ENCODE measurements at regions not wholly inside any gene's neighbourhood (a gene's known extent, or its start where the extent isn't known, plus 50 kb on each side); places are given as distances from the start of the nearest gene placed in this dataset.

DNA sequence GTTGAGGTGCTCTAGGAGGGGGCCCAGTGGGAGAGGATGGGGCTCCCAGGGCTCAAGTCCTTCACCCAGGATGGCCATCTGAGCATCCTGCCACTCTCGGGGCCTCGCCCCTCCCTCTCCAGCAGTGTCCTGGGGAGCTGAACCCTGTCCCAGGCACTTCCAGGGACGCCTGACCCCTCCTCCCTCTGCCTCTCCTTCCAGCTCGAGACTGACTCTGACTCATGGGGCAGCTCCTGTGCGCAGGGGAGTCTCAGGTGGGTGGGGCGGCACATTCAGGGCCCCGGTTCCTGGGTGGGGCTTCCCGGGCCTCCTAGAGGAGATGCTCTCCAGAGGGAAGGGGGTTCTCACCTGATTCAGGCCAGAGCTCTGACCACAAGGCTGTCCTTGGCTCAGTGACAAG is 77.1 kb upstream of the IGLL5 start:
- no peaks in the 10 kb centered on the region for H3K9me3 Mint-ChIP-seq (ENCODE audit: insufficient read depth)
- 86% methylated on average over 5 of the region's 8 CpGs for WGBS (ENCODE audit: insufficient coverage)
- ChIA-PET POLR2A (interaction anchor here (0.6 to 1.8 kb wide), 6 partner anchors 12 to 652 kb away, joined by 3 to 5 read pairs (median 4); no protein-coding TSS in a partner anchor), CTCF (interaction anchor here (0.9 to 13.1 kb wide), 33 partner anchors 8 to 321 kb away, joined by 3 to 236 read pairs (median 5); partner anchors contain the start of gene IGLL5)
- Histone ChIP-seq H3K27ac (ENCODE audit: low read length in 2 of 2) (no peak overlapping the region), H3K9me3 (ENCODE audit: control extremely low read depth in 1 of 3, control insufficient read depth in 2 of 3, insufficient read depth in 1 of 3, low read length in 2 of 3) (peaks cover 0 to 35% (median 0%) of the 10 kb centered on the region in 3 donors), H3K9ac (ENCODE audit: low read length) (no peak overlapping the region), H3K36me3 (replicated peaks in 1 of 2; ENCODE audit: control extremely low read depth in 1 of 2, control insufficient read depth in 1 of 2, extremely low read depth in 1 of 2, insufficient read depth in 2 of 2, low read length in 1 of 2) (no peaks in the 10 kb centered on the region), H4K20me1 (ENCODE audit: control insufficient read depth, insufficient read depth, low read length, poor library complexity, severe bottlenecking) (no peaks in the 10 kb centered on the region), H3K4me3 (ENCODE audit: control extremely low read depth in 1 of 5, extremely low read depth in 1 of 5, insufficient read depth in 1 of 5, low read depth in 2 of 5, low read length in 4 of 5) (peak overlapping the region in 1 of 5 experiments; percentile 1), H2AFZ (ENCODE audit: insufficient read depth, low read depth, low read length, poor library complexity, severe bottlenecking) (no peak overlapping the region), H3K27me3 (replicated peaks in 1 of 4; ENCODE audit: control extremely low read depth in 1 of 4, control insufficient read depth in 3 of 4, insufficient read depth in 4 of 4, low read length in 3 of 4) (peaks cover 0 to 9% (median 0%) of the 10 kb centered on the region in 4 experiments), H3K79me2 (ENCODE audit: control insufficient read depth, insufficient read depth, low read length) (no peaks in the 10 kb centered on the region), H3K4me1 (ENCODE audit: control insufficient read depth in 2 of 2, insufficient read depth in 2 of 2, low read length in 2 of 2) (peaks cover 9 to 28% of the 10 kb centered on the region in 2 donors), H3K4me2 (replicated peaks; ENCODE audit: low read depth, low read length, poor library complexity, severe bottlenecking) (peak overlapping the region; percentile 12)
- H3K4me1 Mint-ChIP-seq, result peaks cover 24% of the 10 kb centered on the region
- no peak overlapping the region for H3K27ac Mint-ChIP-seq
- H3K27me3 Mint-ChIP-seq, result peaks cover 12% of the 10 kb centered on the region
- TF ChIP-seq CTCF (IDR thresholded peaks at IDR 0.05) (no peak), EZH2 (IDR thresholded peaks at IDR 0.05; ENCODE audit: borderline replicate concordance, insufficient read depth, low read depth, low read length, poor library complexity, severe bottlenecking) (no peak)
- ATAC-seq (ENCODE audit: low read depth), result no peak
- intact Hi-C loops (cut with micrococcal nuclease), result loop anchor here (1.0 to 2.0 kb wide), 3 partner anchors 22 to 146 kb away; no protein-coding TSS in a partner anchor
- H3K4me3 Mint-ChIP-seq, result no peak overlapping the region
- DNase-seq, result no peak
